Mucosa of descending colon (tissue), 3 donors: ENCODE measurements at regions not wholly inside any gene's neighbourhood (a gene's known extent, or its start where the extent isn't known, plus 50 kb on each side); places are given as distances from the start of the nearest gene placed in this dataset.

Experiments used
- ATAC-seq: fragments of 200-7000 bp; cut with Tn5 transposase; one replicate; pipeline ENCODE4 v1.9.1; 2020; ENCODE audit warnings: mild to moderate bottlenecking, moderate library complexity
- DNase-seq, 3 donors: peaks; one replicate each; pipeline ENCODE4 v3.0.0-alpha.2; 2020
- H3K36me3 ChIP-seq: fragments of 200-600 bp; one replicate; pipeline ENCODE4 v1.8.0; 2021; ENCODE audit warnings: low read depth, mild to moderate bottlenecking
- H3K4me1 ChIP-seq: fragments of 200-600 bp; one replicate; pipeline ENCODE4 v1.8.0; 2021; ENCODE audit warnings: low read depth, mild to moderate bottlenecking
- H3K4me3 ChIP-seq: fragments of 200-600 bp; one replicate; pipeline ENCODE4 v1.8.0; 2021; ENCODE audit warnings: mild to moderate bottlenecking
- H3K9me3 ChIP-seq: fragments of 200-600 bp; one replicate; pipeline ENCODE4 v1.8.0; 2021; ENCODE audit warnings: mild to moderate bottlenecking
- CTCF ChIP-seq: fragments of 200-600 bp; IDR thresholded peaks from one replicate; pipeline ENCODE4 v1.8.0; 2022; ENCODE audit warnings: antibody characterized with exemption, mild to moderate bottlenecking
- intact Hi-C, 2 donors: fragments of 100-400 bp; cut with DNase I in 1 of 2; cut with micrococcal nuclease in 1 of 2; formaldehyde crosslinking; loops; one replicate each; pipeline versions ENCODE4 v1.11.0 to v1.11.1; 2022; cut with DNase I, micrococcal nuclease
- donor health status: DM: no; HTN: no; CAD: no; lungs with moderate emphysema.
- donor health status: DM: no; HTN: no; CAD: no.
- donor health status: DM: no; HTN: yes; CAD: no.

GRCh38 chr5:20559845-20560244 lies 571.8 kb upstream of the CDH18 start:
- DNase-seq, result no peak
- Histone ChIP-seq H3K36me3 (no peaks in the 10 kb centered on the region), H3K4me3 (no peak overlapping the region), H3K4me1 (no peaks in the 10 kb centered on the region), H3K9me3 (peaks cover 4% of the 10 kb centered on the region)
- ATAC-seq, result no peak
- TF ChIP-seq CTCF, result no peak
- intact Hi-C loops, result no loop called here

- TF ChIP-seq CTCF, result no peak
- intact Hi-C loops, result no loop called here
- DNase-seq, result no peak
- Histone ChIP-seq H3K4me1 (no peaks in the 10 kb centered on the region), H3K9me3 (peaks cover 4% of the 10 kb centered on the region), H3K4me3 (no peak overlapping the region), H3K36me3 (no peaks in the 10 kb centered on the region)
- ATAC-seq, result no peak
Measured at GRCh38 chr5:20556115-20556763, 568.2 kb upstream of the CDH18 start.

- ATAC-seq, result no peak
- H3K4me1 ChIP-seq, result no peaks in the 10 kb centered on the region
- no peaks in the 10 kb centered on the region for H3K36me3 ChIP-seq
- no peak for TF ChIP-seq CTCF
- H3K9me3 ChIP-seq, result peaks cover 15% of the 10 kb centered on the region
- DNase-seq, result no peak
- no peak overlapping the region for H3K4me3 ChIP-seq
- intact Hi-C loops, result no loop called here
Measured at GRCh38 chr5:20555034-20555433, 567.0 kb upstream of the CDH18 start.

- intact Hi-C loops, result no loop called here
- peaks cover 18% of the 10 kb centered on the region for H3K9me3 ChIP-seq
- no peaks in the 10 kb centered on the region for H3K4me1 ChIP-seq
- no peaks in the 10 kb centered on the region for H3K36me3 ChIP-seq
- no peak overlapping the region for H3K4me3 ChIP-seq
- no peak for TF ChIP-seq CTCF
- DNase-seq (no peak), ATAC-seq (no peak)
Measured at GRCh38 chr5:20554001-20554400, 566.0 kb upstream of the CDH18 start.

GRCh38 chr5:20537911-20538703 lies 550.1 kb upstream of the CDH18 start:
- DNase-seq (no peak), ATAC-seq (no peak)

More at GRCh38 chr5:20537911-20538703, 550.1 kb upstream of the CDH18 start:
- no peak for TF ChIP-seq CTCF
- intact Hi-C loops, result no loop called here
- Histone ChIP-seq H3K9me3 (peaks cover 41% of the 10 kb centered on the region), H3K4me1 (no peaks in the 10 kb centered on the region), H3K36me3 (no peaks in the 10 kb centered on the region), H3K4me3 (no peak overlapping the region)
